Loucy (cell line): ENCODE measurements at regions not wholly inside any gene's neighbourhood (a gene's known extent, or its start where the extent isn't known, plus 50 kb on each side); places are given as distances from the start of the nearest gene placed in this dataset.

Source experiments
- H2AFZ ChIP-seq: fragments of 200-600 bp; sonication (generic); 2 replicates; pipeline ENCODE4 v1.6.0; 2016; ENCODE audit warnings: antibody characterized with exemption, mild to moderate bottlenecking, low read length, moderate library complexity
- H3F3A ChIP-seq: fragments of 200-600 bp; 2 replicates; pipeline ENCODE4 v1.6.0; 2016; ENCODE audit warnings: antibody characterized with exemption, low read depth, mild to moderate bottlenecking
- H3K27me3 ChIP-seq: fragments of 200-600 bp; sonication (generic); 2 replicates; pipeline ENCODE4 v1.6.1; 2014; ENCODE audit warnings: low read length, mild to moderate bottlenecking; ENCODE audit not compliant: insufficient read depth, poor library complexity, severe bottlenecking
- H3K36me3 ChIP-seq: fragments of 200-600 bp; sonication (generic); 2 replicates; pipeline ENCODE4 v1.6.1; 2016; ENCODE audit warnings: low read length; ENCODE audit not compliant: insufficient read depth
- H3K4me1 ChIP-seq: fragments of 200-600 bp; sonication (generic); 2 replicates; pipeline ENCODE4 v1.5.1; 2014; ENCODE audit warnings: low read length, mild to moderate bottlenecking; ENCODE audit not compliant: insufficient read depth, poor library complexity, severe bottlenecking
- H3K4me2 ChIP-seq: fragments of 200-600 bp; sonication (generic); 2 replicates; pipeline ENCODE4 v1.6.0; 2014; ENCODE audit warnings: antibody characterized with exemption, low read length, low read depth, mild to moderate bottlenecking; ENCODE audit not compliant: poor library complexity, severe bottlenecking
- H3K4me3 ChIP-seq: fragments of 200-600 bp; sonication (generic); 2 replicates; pipeline ENCODE4 v1.5.1; 2014; ENCODE audit warnings: low read length, mild to moderate bottlenecking, mixed read lengths; ENCODE audit not compliant: poor library complexity, severe bottlenecking
- H3K79me2 ChIP-seq: fragments of 200-600 bp; sonication (generic); 2 replicates; pipeline ENCODE4 v1.6.1; 2014; ENCODE audit warnings: low read length; ENCODE audit not compliant: insufficient read depth
- H3K9ac ChIP-seq: fragments of 200-600 bp; sonication (generic); 2 replicates; pipeline ENCODE4 v1.6.0; 2014; ENCODE audit warnings: mild to moderate bottlenecking, low read depth, low read length, moderate library complexity; ENCODE audit not compliant: poor library complexity, severe bottlenecking
- H3K9me2 ChIP-seq: fragments of 200-600 bp; sonication (generic); replicated peaks from 2 replicates; pipeline ENCODE4 v1.6.1; 2016; ENCODE audit warnings: low read depth, low read length, mixed read lengths
- H3K9me3 ChIP-seq: fragments of 200-600 bp; sonication (generic); 2 replicates; pipeline ENCODE4 v1.6.1; 2014; ENCODE audit warnings: mild to moderate bottlenecking, antibody characterized with exemption, low read length, low read depth; ENCODE audit not compliant: insufficient read depth
- H4K20me1 ChIP-seq: fragments of 200-600 bp; sonication (generic); 2 replicates; pipeline ENCODE4 v1.6.0; 2014; ENCODE audit warnings: antibody characterized with exemption, low read length, mild to moderate bottlenecking; ENCODE audit not compliant: insufficient read depth, poor library complexity, severe bottlenecking
- EZH2phosphoT487 ChIP-seq: fragments of 200-600 bp; IDR thresholded peaks from 2 replicates; pipeline ENCODE4 v1.6.1; 2018; ENCODE audit warnings: antibody characterized with exemption, mild to moderate bottlenecking, moderate library complexity, borderline replicate concordance
- TF ChIP-seq, protein P1 (sequence below): fragments of 200-600 bp; sonication (generic); conservative IDR thresholded peaks from 2 replicates; pipeline ENCODE4 v1.5.1; 2014; ENCODE audit warnings: mild to moderate bottlenecking, antibody characterized with exemption, low read length

GRCh38 chr3:28586325-28586724 lies 237.7 kb upstream of the AZI2 start:
- no peaks in the 10 kb centered on the region for H3K27me3 ChIP-seq
- H3K9me3 ChIP-seq: no peaks in the 10 kb centered on the region
- no peak for TF ChIP-seq EZH2phosphoT487
- TF ChIP-seq, protein P1, sequence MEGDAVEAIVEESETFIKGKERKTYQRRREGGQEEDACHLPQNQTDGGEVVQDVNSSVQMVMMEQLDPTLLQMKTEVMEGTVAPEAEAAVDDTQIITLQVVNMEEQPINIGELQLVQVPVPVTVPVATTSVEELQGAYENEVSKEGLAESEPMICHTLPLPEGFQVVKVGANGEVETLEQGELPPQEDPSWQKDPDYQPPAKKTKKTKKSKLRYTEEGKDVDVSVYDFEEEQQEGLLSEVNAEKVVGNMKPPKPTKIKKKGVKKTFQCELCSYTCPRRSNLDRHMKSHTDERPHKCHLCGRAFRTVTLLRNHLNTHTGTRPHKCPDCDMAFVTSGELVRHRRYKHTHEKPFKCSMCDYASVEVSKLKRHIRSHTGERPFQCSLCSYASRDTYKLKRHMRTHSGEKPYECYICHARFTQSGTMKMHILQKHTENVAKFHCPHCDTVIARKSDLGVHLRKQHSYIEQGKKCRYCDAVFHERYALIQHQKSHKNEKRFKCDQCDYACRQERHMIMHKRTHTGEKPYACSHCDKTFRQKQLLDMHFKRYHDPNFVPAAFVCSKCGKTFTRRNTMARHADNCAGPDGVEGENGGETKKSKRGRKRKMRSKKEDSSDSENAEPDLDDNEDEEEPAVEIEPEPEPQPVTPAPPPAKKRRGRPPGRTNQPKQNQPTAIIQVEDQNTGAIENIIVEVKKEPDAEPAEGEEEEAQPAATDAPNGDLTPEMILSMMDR: no peak
- no peaks in the 10 kb centered on the region for H3K36me3 ChIP-seq
- H3K9me2 ChIP-seq: no peaks in the 10 kb centered on the region
- H3K79me2 ChIP-seq: no peaks in the 10 kb centered on the region
- no peaks in the 10 kb centered on the region for H3F3A ChIP-seq
- H2AFZ ChIP-seq: no peak overlapping the region
- H3K4me3 ChIP-seq: no peak overlapping the region
- H3K4me1 ChIP-seq: no peaks in the 10 kb centered on the region
- H4K20me1 ChIP-seq: no peaks in the 10 kb centered on the region
- no peak overlapping the region for H3K9ac ChIP-seq
- no peak overlapping the region for H3K4me2 ChIP-seq

- H4K20me1 ChIP-seq: no peaks in the 10 kb centered on the region
- H3K9ac ChIP-seq: no peak overlapping the region
- no peaks in the 10 kb centered on the region for H3K79me2 ChIP-seq
- H3F3A ChIP-seq: no peaks in the 10 kb centered on the region
- no peak for TF ChIP-seq EZH2phosphoT487
- TF ChIP-seq, protein P1: no peak
- no peak overlapping the region for H3K4me3 ChIP-seq
- H3K36me3 ChIP-seq: no peaks in the 10 kb centered on the region
- no peaks in the 10 kb centered on the region for H3K9me3 ChIP-seq
- H3K4me1 ChIP-seq: no peaks in the 10 kb centered on the region
- no peaks in the 10 kb centered on the region for H3K27me3 ChIP-seq
- no peaks in the 10 kb centered on the region for H3K9me2 ChIP-seq
- H3K4me2 ChIP-seq: no peak overlapping the region
- H2AFZ ChIP-seq: no peak overlapping the region
These were observed 239.1 kb upstream of the AZI2 start for GRCh38 chr3:28587723-28588122.

DNA sequence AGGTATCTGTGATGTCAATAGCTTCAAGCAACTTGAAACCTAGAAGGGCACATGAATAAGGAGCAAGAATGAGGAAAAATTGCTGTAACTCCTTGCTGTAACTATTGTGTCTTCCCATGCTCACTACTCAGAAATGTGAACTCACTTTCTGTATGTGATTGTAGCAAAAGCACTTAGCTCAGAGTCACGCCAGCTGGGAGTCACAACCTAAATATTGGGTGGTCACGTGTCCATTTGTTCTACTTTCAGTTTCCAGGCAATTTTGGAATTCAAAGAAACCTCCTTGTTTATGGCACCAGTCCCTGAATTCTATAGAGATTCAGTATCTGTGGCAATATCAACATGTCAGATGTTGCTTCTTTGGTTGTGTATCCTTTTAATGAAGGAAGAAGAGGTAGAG lies 241.6 kb upstream of the AZI2 start:
- Histone ChIP-seq H3K9ac (no peak overlapping the region), H3F3A (no peaks in the 10 kb centered on the region), H4K20me1 (no peaks in the 10 kb centered on the region), H3K4me1 (no peaks in the 10 kb centered on the region), H3K4me3 (no peak overlapping the region), H3K9me2 (no peaks in the 10 kb centered on the region), H3K79me2 (no peaks in the 10 kb centered on the region), H3K36me3 (no peaks in the 10 kb centered on the region), H3K4me2 (peak overlapping the region; percentile 1), H3K27me3 (no peaks in the 10 kb centered on the region), H2AFZ (no peak overlapping the region), H3K9me3 (no peaks in the 10 kb centered on the region)
- TF ChIP-seq EZH2phosphoT487: no peak
- TF ChIP-seq, protein P1: no peak
